GM21515 (cell line): ENCODE measurements at regions not wholly inside any gene's neighbourhood (a gene's known extent, or its start where the extent isn't known, plus 50 kb on each side); places are given as distances from the start of the nearest gene placed in this dataset.
"Not testable (repeated sequence)": the region's sequence is repeated elsewhere in the genome, so short reads cannot be mapped to it uniquely, and the experiment has no call there.

Experiments
- ATAC-seq: cut with Tn5 transposase; IDR thresholded peaks from one replicate; pipeline ENCODE4 v1.9.1; 2021; ENCODE audit not compliant: unreplicated experiment

DNA sequence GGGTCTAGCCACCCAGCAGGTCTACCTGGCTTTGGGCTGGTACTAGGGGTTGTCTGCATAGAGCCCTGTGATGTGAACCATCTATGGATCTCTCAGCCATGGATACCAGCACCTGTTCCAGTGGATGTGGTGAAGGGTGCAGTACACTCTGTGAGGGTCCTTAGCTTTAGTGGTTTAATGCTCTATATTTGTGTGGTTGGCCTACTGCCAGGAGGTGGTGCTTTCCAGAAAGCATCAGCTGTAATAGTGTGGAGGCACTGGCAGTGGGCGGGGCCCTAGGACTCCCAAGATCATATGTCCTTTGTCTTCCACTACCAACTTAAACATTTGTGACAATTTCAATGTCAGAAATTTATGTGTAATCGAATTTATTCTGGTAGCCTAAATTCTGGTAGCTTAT is 1065.1 kb downstream of the RPIA start:
- ATAC-seq: not testable (repeated sequence)

GRCh38 chr2:89758332-89759026 is 1067.0 kb downstream of the RPIA start:
- not testable (repeated sequence) for ATAC-seq

- ATAC-seq: not testable (repeated sequence)
Measured at GRCh38 chr2:89760762-89761161, 1069.3 kb downstream of the RPIA start.

DNA sequence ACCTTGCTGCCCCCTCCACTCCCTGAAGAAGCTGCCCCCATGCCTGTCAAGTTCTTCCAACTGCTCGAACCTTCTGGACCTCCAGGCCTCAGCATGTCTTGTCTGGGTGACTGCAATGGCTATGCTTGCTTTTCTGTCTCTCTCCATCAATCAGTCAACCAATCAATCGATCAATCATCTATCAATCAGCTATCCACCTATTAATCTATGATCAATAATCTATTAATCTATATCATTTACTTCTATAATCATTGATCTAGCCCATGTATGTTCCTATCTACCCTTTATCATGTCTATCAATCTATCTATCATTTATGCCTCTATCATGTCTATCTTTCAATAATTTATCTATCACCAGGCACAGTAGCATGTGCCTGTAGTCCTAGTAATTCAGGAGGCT is 1069.7 kb downstream of the RPIA start:
- ATAC-seq: not testable (repeated sequence)

DNA sequence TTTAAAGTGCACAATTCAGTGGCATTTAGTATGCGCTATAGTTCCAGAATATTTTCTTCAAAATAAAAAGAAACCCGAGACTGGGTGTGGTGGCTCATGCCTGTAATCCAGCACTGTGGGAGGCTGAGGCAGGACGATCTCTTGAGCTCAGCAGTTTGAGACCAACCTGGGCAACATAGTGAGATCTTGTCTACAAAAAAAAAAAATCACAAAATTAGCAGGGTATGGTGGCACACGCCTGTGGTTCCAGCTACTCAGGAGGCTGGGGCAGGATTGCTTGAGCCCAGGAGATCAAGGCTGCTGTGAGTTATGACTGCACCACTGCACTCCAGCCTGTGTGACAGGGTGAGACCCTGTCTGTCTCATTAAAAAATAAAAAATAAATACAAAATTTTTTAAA is 1070.4 kb downstream of the RPIA start:
- not testable (repeated sequence) for ATAC-seq

GRCh38 chr2:89762461-89763253 is 1071.2 kb downstream of the RPIA start:
- not testable (repeated sequence) for ATAC-seq

GRCh38 chr2:89763254-89763580 is 1071.7 kb downstream of the RPIA start:
- ATAC-seq: no peak

DNA sequence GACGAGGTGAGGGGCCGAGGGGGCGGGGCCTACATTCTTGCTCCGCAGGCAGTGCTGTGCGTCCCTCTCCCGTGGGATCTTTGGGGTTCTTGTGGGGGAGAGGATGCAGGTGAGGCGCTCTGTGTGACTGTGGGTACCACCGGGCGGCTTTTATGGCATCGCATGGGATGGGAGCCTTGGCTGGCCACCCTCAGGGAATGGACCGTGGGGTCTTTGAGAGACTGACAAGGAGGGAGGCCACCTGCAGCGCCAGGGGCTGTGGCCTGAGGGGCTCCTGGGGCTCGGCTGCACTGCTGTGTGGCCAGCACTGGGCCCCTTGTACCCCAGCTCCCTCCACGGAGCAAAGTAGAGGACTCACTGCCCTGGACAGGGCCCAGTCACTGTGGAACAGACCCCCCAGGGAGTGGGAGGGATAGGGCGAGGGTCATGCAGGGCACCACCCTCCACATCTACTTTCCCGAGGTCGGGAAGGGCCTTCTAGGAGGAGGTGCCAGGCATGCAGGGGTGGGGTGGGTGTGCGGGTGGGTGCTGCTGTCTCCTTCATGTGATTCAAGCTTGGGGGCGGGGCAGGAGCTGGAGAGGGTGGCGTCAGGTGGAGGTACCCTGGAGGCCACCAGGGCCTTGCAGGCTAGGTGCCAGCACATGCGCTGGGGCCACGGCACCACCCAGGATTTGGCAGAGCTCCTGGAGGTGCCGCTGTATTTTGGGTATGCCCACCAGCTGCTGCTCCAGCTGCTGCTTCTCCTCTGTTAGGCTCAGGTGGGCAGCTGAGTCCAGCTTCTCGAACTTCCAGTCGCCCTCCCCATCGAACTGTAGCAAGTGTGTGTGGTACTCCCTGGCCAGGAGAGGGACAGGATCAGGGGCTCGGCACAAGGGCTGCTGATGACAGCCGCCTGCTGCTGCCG is 1072.4 kb downstream of the RPIA start:
- no peak for ATAC-seq

- ATAC-seq: not testable (repeated sequence)
Measured at GRCh38 chr2:89764571-89765360, 1073.3 kb downstream of the RPIA start.

GRCh38 chr2:89765361-89765718 is 1073.9 kb downstream of the RPIA start:
- not testable (repeated sequence) for ATAC-seq

DNA sequence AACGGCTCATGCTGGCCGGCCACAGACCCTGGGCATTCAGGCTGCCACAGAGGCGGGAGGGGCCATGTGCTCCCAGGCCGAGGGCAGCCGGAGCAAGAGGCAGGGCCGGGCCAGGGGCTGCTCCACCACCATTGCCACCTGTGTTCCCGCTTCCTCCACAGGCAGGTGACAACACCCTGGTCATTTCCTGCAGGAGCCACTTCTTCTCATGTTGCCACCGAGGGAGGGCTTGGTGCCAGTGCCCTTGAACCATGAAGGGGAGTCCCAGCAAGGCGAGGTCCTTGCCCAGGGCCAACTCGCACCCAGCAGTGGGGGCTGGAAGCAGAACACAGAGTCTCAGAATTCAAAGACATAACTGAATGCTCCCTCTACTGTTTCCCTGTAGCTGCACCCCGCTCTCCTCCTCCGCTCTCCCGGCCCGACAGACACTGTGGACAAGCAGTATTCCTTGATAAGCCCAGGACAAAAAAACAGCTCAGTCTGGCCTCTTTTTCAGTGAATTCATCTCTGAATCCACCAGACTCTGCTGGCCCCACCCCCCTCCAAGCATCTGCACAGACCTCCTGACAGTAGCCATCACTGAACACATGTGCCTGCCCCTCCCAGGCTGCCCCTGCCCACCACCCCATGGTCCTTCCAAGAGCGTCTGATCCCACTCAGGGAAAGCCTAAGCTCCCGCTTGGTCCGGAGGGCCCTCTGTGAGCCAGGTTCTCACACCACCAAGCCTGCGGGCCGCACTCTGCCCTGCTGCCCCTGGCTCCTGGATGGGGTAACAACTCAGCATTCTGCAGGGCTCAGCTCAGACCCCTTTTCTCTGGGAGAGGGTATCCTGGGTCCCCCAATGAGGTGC is 1074.9 kb downstream of the RPIA start:
- not testable (repeated sequence) for ATAC-seq

- not testable (repeated sequence) for ATAC-seq
Measured at GRCh38 chr2:89767058-89767457, 1075.6 kb downstream of the RPIA start.

GRCh38 chr2:89767572-89768435 is 1076.3 kb downstream of the RPIA start:
- ATAC-seq: no peak

GRCh38 chr2:89775885-89776284 is 1084.4 kb downstream of the RPIA start:
- ATAC-seq: no peak

DNA sequence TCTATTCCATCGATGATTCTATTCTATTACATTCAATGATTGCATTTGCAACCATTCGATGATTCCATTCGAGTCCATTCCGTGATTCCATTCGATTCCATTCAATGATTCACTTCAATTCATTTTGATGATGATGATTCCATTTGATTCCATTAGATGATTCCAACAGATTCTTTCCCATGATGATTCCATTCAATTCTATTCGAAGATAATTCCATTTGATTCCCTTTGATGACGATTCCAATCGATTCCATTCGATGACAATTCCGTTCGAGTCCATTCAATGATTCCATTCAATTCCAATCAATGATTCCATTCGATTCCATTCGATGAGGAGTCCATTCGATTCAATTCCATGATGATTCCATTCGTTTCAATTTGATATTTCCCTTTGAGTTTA is 1088.8 kb downstream of the RPIA start:
- ATAC-seq: no peak

DNA sequence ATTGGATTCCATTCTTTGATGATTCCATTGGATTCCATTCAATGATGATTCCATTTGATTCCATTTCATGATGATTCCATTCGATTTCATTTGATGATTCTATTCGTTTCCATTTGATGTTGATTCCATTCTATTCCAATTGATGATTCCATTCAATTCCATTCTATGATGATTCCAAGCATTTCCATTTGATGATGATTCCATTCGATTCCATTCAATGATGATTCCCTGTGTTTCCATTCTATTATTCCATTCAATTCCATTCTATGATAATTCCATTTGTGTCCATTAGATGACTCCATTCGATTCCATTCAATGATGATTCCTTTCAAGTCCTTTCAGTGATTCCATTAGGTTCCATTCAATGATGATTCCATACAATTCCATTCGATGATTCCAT is 1090.5 kb downstream of the RPIA start:
- no peak for ATAC-seq

- no peak for ATAC-seq
Measured at GRCh38 chr2:89784960-89785359, 1093.5 kb downstream of the RPIA start.

- not testable (repeated sequence) for ATAC-seq
Measured at GRCh38 chr2:89785528-89785927, 1094.1 kb downstream of the RPIA start.

GRCh38 chr2:89786642-89787041 is 1095.2 kb downstream of the RPIA start:
- not testable (repeated sequence) for ATAC-seq
